HG03175 (cell line): ENCODE measurements at regions not wholly inside any gene's neighbourhood (a gene's known extent, or its start where the extent isn't known, plus 50 kb on each side); places are given as distances from the start of the nearest gene placed in this dataset.
A peak's percentile ranks its signal among the peaks of the same experiment; 100 is the strongest.
"Not testable (repeated sequence)": the region's sequence is repeated elsewhere in the genome, so short reads cannot be mapped to it uniquely, and the experiment has no call there.

Experiments
- ATAC-seq: cut with Tn5 transposase; IDR thresholded peaks from one replicate; pipeline ENCODE4 v1.9.1; 2021; ENCODE audit warnings: mild to moderate bottlenecking, moderate library complexity; ENCODE audit not compliant: unreplicated experiment

DNA sequence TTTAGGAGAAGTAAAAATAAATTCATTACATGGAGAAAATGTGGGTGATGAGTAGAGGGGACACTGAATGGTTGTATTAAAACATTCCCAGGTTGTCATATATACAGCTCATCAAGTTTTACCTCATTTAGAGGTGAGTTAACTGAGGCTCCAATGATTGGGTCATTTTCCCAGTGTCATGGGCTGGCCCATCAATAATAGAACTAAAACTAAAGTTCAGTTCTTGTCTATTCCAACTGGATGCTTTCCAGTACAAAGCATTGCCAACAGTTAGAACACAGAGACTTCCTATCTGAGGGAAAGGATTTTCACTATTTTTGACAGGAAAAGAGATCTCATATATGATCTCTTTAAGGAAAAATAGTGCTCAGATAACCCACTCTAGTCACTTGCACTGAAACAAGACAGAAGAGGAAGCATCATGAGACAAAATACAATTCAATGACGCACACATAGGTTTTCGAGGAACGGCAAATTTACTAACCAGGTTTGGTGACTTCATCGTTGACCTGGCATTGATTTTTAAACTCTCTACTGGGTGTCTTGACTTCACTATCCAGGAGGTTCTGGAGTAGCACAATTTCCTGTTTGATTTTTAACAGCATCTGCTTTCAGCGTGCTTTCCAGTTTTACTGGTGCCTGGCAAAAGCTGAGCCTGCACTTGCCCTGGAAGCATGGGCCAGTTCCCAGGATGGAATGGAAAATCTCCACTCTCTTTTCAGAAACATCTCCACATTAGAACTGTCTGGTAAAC, 195.5 kb upstream of the FBXL4 start:
- no peak for ATAC-seq

GRCh38 chr6:99141906-99142305, 194.2 kb upstream of the FBXL4 start:
- not testable (repeated sequence) for ATAC-seq

DNA sequence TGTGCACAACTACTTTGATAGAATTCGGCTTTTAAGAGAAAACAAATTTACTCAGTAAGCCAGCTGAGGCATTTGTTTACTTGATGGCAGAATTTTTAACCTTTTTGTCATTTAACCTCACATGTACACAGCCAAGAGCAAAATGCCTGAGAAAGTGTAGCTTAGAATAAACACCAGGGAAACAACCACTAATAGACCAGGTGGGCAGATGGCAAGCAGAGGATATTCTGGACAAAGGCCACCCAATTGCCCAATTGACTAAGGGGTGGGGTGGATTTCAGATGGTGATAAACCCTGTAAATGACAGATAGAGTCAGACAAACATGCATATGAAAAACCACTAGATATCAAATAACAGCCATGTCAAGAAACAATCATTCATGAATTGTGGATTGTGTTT, 190.7 kb upstream of the FBXL4 start:
- ATAC-seq: no peak

DNA sequence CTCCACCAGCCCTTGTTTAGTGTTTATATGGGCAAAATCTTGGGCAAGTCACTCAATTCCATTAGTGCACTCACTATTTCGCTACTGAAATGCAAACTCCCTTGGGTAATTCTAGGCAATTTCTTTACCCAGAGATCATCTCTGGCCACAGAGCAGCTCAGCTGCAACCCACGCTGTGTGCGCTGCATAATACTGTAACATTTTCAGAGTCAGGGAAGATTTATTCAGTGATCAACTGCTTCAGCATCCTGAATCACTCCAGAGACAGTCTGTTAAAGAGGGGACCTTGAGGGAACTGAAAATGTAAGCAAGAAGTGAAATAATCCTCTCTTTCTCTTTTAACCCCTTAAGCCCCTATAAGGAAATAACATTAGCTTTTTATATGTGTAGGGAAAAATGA, 189.6 kb upstream of the FBXL4 start:
- ATAC-seq: no peak

GRCh38 chr6:99136488-99136887, 188.7 kb upstream of the FBXL4 start:
- ATAC-seq: no peak

DNA sequence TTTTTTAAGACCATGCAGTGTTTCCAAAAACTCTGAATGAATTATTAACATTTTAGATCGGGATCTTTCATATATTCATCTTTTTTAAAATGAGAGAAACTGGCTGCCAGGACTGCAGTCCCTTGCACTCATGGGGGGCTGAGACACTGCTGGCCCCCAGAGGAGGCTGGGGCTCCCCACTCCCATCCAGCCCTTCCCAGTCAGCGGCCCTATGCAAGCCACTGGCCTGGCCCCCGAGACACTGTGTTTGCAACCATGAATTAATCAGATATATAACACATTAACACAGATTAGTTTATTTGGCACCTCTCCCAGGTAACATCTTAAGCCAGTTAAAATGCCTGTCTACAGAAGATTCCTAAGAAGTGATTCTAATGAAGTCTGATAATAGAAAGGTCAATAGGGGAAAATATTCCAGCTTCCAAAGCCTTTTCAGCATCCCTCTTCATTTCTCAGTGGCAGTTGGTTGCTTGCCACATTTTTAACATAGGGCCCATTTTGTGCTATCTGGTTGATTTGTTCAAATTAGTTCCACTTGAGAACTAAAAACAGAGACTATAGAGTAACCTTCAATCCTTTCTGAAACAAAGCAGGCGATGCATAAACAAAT, 184.4 kb upstream of the FBXL4 start:
- no peak for ATAC-seq

- ATAC-seq: no peak
Observed at GRCh38 chr6:99130897-99131873, 183.4 kb upstream of the FBXL4 start.

GRCh38 chr6:99129835-99130234, 182.1 kb upstream of the FBXL4 start:
- no peak for ATAC-seq

DNA sequence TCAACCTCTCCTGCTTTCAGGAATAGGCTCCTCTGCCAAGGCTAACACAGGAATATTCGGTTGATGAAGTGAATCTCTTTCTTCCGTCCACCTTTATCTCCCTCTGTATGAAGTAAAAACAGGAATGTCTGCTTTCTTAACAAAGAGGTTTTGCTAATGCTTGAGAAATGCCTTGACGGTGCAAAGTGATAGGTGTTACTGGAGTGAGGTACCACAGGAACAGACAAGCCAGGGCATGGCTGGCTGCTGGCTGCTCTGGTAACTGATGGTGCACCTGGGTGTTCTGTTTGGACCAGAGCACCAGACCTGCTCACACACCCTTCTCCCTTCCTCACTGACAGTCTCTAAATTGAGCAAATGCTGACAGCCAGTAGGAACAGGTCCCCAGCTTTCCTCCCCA, 174.0 kb upstream of the FBXL4 start:
- no peak for ATAC-seq

DNA sequence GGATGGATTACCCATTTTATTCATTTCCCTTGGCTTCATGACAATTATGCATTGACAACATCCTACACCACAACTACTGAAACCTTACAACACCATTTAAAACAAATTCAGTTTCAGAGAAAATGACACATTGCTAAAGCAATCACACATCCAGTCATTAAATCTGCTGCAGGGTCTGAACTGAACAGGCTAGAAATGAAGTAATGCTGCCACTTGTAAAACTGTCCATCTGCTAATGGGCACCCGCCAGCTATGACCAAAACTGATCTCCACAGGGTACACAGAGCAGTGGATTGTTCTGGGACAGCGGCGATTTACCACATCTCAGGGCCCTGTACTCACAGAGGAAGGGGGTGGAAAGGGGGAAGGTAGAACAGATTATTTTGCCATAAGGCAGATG, 172.9 kb upstream of the FBXL4 start:
- no peak for ATAC-seq

DNA sequence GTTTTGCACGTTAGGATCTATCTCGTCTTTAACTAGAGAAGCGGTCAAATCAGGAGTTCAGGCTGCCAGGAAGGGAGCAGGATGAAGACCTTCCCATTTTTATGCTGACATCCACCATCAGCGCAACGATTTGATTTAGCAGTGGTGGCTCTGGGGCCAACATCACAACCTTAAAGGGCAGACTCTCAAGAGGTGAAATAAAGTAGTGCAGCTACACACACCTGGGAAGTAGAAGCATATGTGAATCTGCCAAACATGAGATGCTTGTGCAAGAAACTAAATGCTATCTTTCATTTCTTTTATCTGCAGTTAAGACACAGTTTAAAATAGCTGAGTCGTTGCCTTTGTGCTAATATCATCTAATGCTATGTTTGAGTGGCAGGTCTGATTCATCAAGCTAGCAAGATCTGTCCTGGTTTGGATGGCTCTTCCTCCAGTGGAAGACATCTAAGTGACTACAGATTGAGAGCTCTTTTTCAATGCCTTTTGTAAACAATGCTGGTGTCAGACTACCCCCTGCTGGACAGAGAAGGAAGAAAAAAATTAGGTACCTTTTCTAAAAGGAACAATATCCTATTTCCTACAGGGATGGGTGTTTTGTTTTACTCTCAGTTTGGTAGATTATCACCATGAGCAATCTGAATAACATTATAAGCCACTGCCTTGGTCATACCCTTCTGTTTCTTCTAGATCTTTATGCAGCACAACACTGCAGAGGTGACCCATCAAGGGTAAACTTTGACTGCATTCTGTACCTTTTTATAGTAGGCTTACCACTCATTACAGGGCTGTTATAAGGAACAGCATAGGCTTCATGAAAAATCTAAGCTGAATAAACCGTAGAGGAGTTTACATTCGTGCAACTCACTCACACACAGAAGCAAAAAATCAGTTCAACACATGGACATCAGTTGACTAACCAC, 171.6 kb upstream of the FBXL4 start:
- peak; percentile 68 for ATAC-seq

DNA sequence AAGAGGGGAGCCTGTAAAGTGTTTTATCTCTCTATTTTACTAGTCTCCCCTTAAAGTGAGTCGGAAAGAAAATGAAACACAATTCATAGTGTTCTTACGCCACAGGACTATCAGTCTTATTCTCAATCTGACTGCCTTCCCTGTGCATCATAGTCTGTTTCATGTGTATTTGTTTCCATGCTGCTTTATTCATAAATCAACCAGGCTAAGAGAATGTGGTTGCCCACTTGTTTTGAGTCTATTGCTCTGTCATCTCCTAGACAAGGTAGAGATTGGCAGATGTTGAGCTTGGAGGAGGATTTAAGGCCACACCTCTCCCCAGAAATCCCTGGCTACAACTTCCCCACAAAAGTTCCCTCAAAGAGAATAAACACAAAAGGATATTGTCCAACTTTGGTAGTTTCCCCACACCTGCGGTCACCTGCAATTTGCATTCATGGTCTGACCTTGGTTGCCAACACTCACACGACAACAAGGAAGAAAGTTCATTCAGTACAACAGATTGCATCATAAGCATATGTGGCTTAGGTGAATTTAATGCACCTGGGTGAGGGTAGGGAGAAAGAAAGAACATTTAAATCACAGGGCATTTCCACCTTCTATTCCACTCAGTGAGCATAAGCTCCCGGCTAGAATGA, 167.1 kb upstream of the FBXL4 start:
- no peak for ATAC-seq

- no peak for ATAC-seq
Observed at GRCh38 chr6:99111590-99111989, 163.8 kb upstream of the FBXL4 start.

GRCh38 chr6:99110029-99110428, 162.3 kb upstream of the FBXL4 start:
- no peak for ATAC-seq

- ATAC-seq: no peak
Observed at GRCh38 chr6:99104218-99104617, 156.5 kb upstream of the FBXL4 start.

DNA sequence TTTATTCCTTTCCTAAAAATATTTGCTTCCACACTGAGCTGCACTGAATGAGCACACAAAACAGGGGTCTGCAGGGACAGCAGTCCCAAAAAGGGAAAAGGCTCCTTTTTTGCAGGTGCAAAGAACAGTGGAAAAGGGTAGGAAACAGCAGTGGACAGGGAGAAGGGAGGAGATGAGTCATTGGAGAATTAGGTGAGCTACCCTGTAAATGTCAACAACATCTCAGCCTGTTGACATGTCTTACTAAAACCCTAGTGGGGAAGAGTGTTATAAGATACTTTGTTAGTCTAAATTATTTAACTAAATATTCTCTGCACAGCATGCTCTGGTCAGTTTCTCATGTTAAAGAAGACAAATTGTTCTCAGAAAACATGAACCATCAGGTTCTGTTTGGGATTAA, 151.5 kb upstream of the FBXL4 start:
- no peak for ATAC-seq

DNA sequence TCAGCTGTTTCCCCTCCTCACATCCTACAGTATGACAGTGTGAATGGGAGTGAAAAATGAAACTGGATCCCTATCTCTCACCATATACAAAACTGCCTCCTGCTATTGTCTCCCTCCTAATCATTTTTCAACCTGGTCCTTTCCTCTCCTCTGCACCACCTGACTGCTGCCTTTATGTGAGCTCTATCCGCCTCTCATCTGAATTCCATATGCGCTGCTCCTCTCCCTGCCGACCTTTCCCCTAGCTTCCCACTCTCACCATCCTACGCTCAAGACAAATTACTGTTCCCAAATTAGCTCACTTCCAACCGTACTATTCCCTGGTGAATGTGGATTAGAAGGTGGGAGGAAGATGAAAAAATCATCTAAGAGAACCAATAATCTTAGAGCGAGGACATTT, 148.4 kb upstream of the FBXL4 start:
- ATAC-seq: no peak

GRCh38 chr6:99093456-99094190, 145.9 kb upstream of the FBXL4 start:
- ATAC-seq: no peak

- ATAC-seq: peak; percentile 24
Observed at GRCh38 chr6:99092461-99092860, 144.7 kb upstream of the FBXL4 start.
